ENCODE measurements at regions not wholly inside any gene's neighbourhood (a gene's known extent, or its start where the extent isn't known, plus 50 kb on each side); places are given as distances from the start of the nearest gene placed in this dataset.
"Not testable (repeated sequence)": the region's sequence is repeated elsewhere in the genome, so short reads cannot be mapped to it uniquely, and the experiment has no call there.

- TF ChIP-seq CTCF (IDR thresholded peaks at IDR 0.05): no peak
- H3K9me3 ChIP-seq (replicated peaks in 1 of 2; ENCODE audit: control insufficient read depth in 1 of 2, insufficient read depth in 1 of 2, low read length in 2 of 2): peaks cover 17 to 26% of the 10 kb centered on the region in 2 donors
- intact Hi-C loops (cut with micrococcal nuclease): no loop called here
- 80% methylated on average over 5 of the region's 10 CpGs for WGBS (ENCODE audit: insufficient coverage)
- H3K79me2 ChIP-seq (ENCODE audit: insufficient read depth, low read length): no peaks in the 10 kb centered on the region
- no peaks in the 10 kb centered on the region for H3K27me3 ChIP-seq (ENCODE audit: control insufficient read depth in 2 of 2, insufficient read depth in 2 of 2, low read length in 2 of 2)
- Mint-ChIP-seq H3K4me3 (no peak overlapping the region), H3K27me3 (ENCODE audit: low read depth in 3 of 3) (no peaks in the 10 kb centered on the region), H3K4me1 (no peaks in the 10 kb centered on the region), H3K27ac (no peak overlapping the region), H3K36me3 (no peaks in the 10 kb centered on the region), H3K9me3 (peaks cover 9 to 30% (median 23%) of the 10 kb centered on the region in 7 donors)
- no peaks in the 10 kb centered on the region for H4K20me1 ChIP-seq (ENCODE audit: insufficient read depth, low read length)
- DNase-seq: no peak
- no peaks in the 10 kb centered on the region for H3K4me1 ChIP-seq (ENCODE audit: control insufficient read depth in 1 of 2, insufficient read depth in 2 of 2, low read length in 2 of 2)
- H3K4me3 ChIP-seq (replicated peaks in 1 of 3; ENCODE audit: low read depth in 2 of 3, low read length in 3 of 3): no peak overlapping the region
- H3K27ac ChIP-seq (ENCODE audit: low read depth in 1 of 2, low read length in 2 of 2): no peak overlapping the region
- H3K36me3 ChIP-seq (replicated peaks in 1 of 2; ENCODE audit: control insufficient read depth in 1 of 2, insufficient read depth in 2 of 2, low read length in 2 of 2): no peaks in the 10 kb centered on the region
- no peak overlapping the region for H3K9ac ChIP-seq (ENCODE audit: insufficient read depth, low read length, poor library complexity, severe bottlenecking)
- H2AFZ ChIP-seq (ENCODE audit: insufficient read depth, low read depth, low read length, poor library complexity, severe bottlenecking): no peak overlapping the region
- H3K4me2 ChIP-seq (replicated peaks; ENCODE audit: extremely low read depth, low read length, poor library complexity, severe bottlenecking): no peak overlapping the region
Observed at GRCh38 chr17:72193391-72194106, 72.7 kb downstream of the SOX9 start.

GRCh38 chr17:72194107-72194440, 73.3 kb downstream of the SOX9 start:
- intact Hi-C loops (cut with micrococcal nuclease); H3K4me3 Mint-ChIP-seq; H3K9ac ChIP-seq (ENCODE audit: insufficient read depth, low read length, poor library complexity, severe bottlenecking); H3K36me3 ChIP-seq (replicated peaks in 1 of 2; ENCODE audit: control insufficient read depth in 1 of 2, insufficient read depth in 2 of 2, low read length in 2 of 2); H3K27me3 ChIP-seq (ENCODE audit: control insufficient read depth in 2 of 2, insufficient read depth in 2 of 2, low read length in 2 of 2); H3K4me3 ChIP-seq (replicated peaks in 1 of 3; ENCODE audit: low read depth in 2 of 3, low read length in 3 of 3); H3K4me1 Mint-ChIP-seq; H3K27me3 Mint-ChIP-seq (ENCODE audit: low read depth in 3 of 3); H2AFZ ChIP-seq (ENCODE audit: insufficient read depth, low read depth, low read length, poor library complexity, severe bottlenecking); H3K79me2 ChIP-seq (ENCODE audit: insufficient read depth, low read length); H3K36me3 Mint-ChIP-seq; H3K27ac ChIP-seq (ENCODE audit: low read depth in 1 of 2, low read length in 2 of 2); DNase-seq; H3K4me2 ChIP-seq (replicated peaks; ENCODE audit: extremely low read depth, low read length, poor library complexity, severe bottlenecking); H3K4me1 ChIP-seq (ENCODE audit: control insufficient read depth in 1 of 2, insufficient read depth in 2 of 2, low read length in 2 of 2); H3K27ac Mint-ChIP-seq; H4K20me1 ChIP-seq (ENCODE audit: insufficient read depth, low read length): not testable (repeated sequence)
- WGBS (ENCODE audit: insufficient coverage): 95% methylated on average over 4 of the region's 10 CpGs
- peaks cover 11 to 35% (median 23%) of the 10 kb centered on the region in 7 donors for H3K9me3 Mint-ChIP-seq
- peaks cover 11 to 27% of the 10 kb centered on the region in 2 donors for H3K9me3 ChIP-seq (replicated peaks in 1 of 2; ENCODE audit: control insufficient read depth in 1 of 2, insufficient read depth in 1 of 2, low read length in 2 of 2)
